Body of pancreas (tissue), 4 donors: ENCODE measurements at regions not wholly inside any gene's neighbourhood (a gene's known extent, or its start where the extent isn't known, plus 50 kb on each side); places are given as distances from the start of the nearest gene placed in this dataset.

Experiments
- CTCF ChIP-seq, 7 experiments: fragments of 450-650 bp in 4 of 7; fragments of 200-600 bp in 3 of 7; sonication (generic) in 3 of 7; IDR thresholded peaks; one replicate each; pipeline ENCODE4 v1.5.1; 2016 to 2019; ENCODE audit warnings: antibody characterized with exemption in 7 of 7
- POLR2A ChIP-seq, 3 donors: fragments of 450-650 bp; IDR thresholded peaks; one replicate each; pipeline ENCODE4 v1.6.1; 2016; ENCODE audit warnings: antibody characterized with exemption in 3 of 3, mild to moderate bottlenecking in 2 of 3

DNA sequence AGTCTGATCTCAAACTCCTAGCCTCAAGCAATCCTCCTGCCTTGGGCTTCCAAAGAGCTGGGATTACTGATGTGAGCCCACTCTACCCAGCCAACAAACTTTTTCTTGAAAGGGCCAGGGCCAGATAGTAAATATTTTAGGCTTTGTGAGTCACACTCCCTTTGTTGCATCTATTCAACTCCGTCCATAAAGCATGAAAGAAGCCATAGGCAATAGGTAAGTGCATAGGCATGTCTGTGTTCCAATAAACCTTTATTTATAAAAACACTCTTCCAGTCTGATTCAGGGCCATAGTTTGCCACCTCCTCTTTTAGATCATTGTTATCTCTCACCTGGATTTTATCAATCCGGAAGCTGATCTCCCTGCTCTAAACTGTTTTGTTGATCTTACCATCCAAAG, 105.6 kb upstream of the BMPER start:
- no peak for TF ChIP-seq CTCF (IDR thresholded peaks at IDR 0.05)
- TF ChIP-seq POLR2A (IDR thresholded peaks at IDR 0.05) = no peak
